ENCODE measurements at regions not wholly inside any gene's neighbourhood (a gene's known extent, or its start where the extent isn't known, plus 50 kb on each side); places are given as distances from the start of the nearest gene placed in this dataset.
"Not testable (repeated sequence)": the region's sequence is repeated elsewhere in the genome, so short reads cannot be mapped to it uniquely, and the experiment has no call there.

DNA sequence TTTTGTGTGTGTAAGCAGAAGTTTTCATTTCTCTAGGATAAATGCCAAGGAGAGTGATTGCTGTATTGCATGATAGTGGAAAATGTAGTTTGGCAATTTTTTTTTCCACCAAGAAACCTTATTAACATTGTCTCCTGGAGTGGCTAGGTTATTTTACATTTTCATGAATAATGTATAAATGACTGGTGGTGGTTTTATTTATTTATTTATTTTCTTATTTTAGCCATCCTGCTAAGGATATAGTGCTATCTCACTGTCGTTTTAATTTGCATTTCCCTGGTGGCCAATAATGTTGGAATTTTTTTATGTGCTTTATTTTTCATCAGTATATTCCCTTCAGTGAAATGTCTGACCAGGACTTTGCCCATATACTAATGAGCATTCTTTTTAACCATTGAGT lies 328.3 kb upstream of the OR4C13 start:
- not testable (repeated sequence) for H3K14ac ChIP-seq (ENCODE audit: low read length); H3K23ac ChIP-seq (ENCODE audit: low read depth, low read length, poor library complexity); H3K9ac ChIP-seq (ENCODE audit: low read depth, low read length, poor library complexity); H2AFZ ChIP-seq (ENCODE audit: low read length); DNase-seq (ENCODE audit: low spot score); H4K8ac ChIP-seq (ENCODE audit: low read depth, low read length); H3K4me2 ChIP-seq (ENCODE audit: insufficient read depth, low read length, poor library complexity, severe bottlenecking); H3K18ac ChIP-seq (ENCODE audit: low read length); H3K9me3 ChIP-seq (replicated peaks in 1 of 2; ENCODE audit: control insufficient read depth in 2 of 2, insufficient read depth in 1 of 2, low read depth in 1 of 2, low read length in 2 of 2); H3K4ac ChIP-seq (ENCODE audit: low read length); H4K91ac ChIP-seq (ENCODE audit: low read depth, low read length, poor library complexity); H3K4me3 ChIP-seq (ENCODE audit: low read length in 2 of 2); H2BK5ac ChIP-seq (ENCODE audit: low read length); H2BK15ac ChIP-seq (ENCODE audit: low read length); H2BK12ac ChIP-seq (ENCODE audit: low read length); H3K36me3 ChIP-seq (replicated peaks in 1 of 2; ENCODE audit: control insufficient read depth in 2 of 2, insufficient read depth in 2 of 2, low read length in 2 of 2); H2BK120ac ChIP-seq (ENCODE audit: low read depth, low read length); H3K4me1 ChIP-seq (ENCODE audit: control insufficient read depth in 2 of 2, insufficient read depth in 1 of 2, low read depth in 1 of 2, low read length in 2 of 2); H3K27ac ChIP-seq (replicated peaks; ENCODE audit: low read length); H3K79me1 ChIP-seq (ENCODE audit: low read depth, low read length); H3K27me3 ChIP-seq (ENCODE audit: control insufficient read depth in 3 of 3, insufficient read depth in 3 of 3, low read depth in 1 of 3, low read length in 3 of 3); H2AK5ac ChIP-seq (ENCODE audit: low read depth, low read length)
- no CpG with 5 or more reads among the region's 1 CpG for WGBS, 2 donors (ENCODE audit: extremely low coverage in 2 of 2, insufficient read length in 2 of 2, insufficient replicate concordance in 1 of 2)

DNA sequence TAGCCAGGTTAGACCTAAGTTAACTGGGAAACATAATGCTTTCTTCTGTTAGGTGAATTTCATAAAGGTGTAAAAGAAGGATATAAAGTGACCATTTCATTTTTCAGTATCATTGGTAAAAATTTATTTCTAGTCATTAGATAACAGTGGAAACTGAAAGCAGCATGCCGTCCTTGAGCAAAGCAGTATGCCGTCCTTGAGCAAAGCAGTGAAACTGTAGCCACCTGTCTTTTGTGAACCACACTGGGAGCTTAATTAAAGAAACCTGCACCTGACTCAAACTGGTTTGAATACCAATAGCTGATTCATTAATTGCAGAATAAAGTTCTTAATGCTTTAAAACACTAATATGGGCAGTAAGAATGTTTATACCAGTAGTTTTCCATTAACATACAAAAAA lies 281.5 kb upstream of the OR4C13 start:
- not testable (repeated sequence) for H3K4me2 ChIP-seq (ENCODE audit: insufficient read depth, low read length, poor library complexity, severe bottlenecking); H2BK15ac ChIP-seq (ENCODE audit: low read length); H2BK12ac ChIP-seq (ENCODE audit: low read length); H3K27ac ChIP-seq (replicated peaks; ENCODE audit: low read length); H3K14ac ChIP-seq (ENCODE audit: low read length); H3K4me1 ChIP-seq (ENCODE audit: control insufficient read depth in 2 of 2, insufficient read depth in 1 of 2, low read depth in 1 of 2, low read length in 2 of 2); H3K4me3 ChIP-seq (ENCODE audit: low read length in 2 of 2); H3K36me3 ChIP-seq (replicated peaks in 1 of 2; ENCODE audit: control insufficient read depth in 2 of 2, insufficient read depth in 2 of 2, low read length in 2 of 2); H3K18ac ChIP-seq (ENCODE audit: low read length); H2BK120ac ChIP-seq (ENCODE audit: low read depth, low read length); H3K9ac ChIP-seq (ENCODE audit: low read depth, low read length, poor library complexity); H2AFZ ChIP-seq (ENCODE audit: low read length); H4K91ac ChIP-seq (ENCODE audit: low read depth, low read length, poor library complexity); H2AK5ac ChIP-seq (ENCODE audit: low read depth, low read length); H4K8ac ChIP-seq (ENCODE audit: low read depth, low read length); H3K79me1 ChIP-seq (ENCODE audit: low read depth, low read length); H3K9me3 ChIP-seq (replicated peaks in 1 of 2; ENCODE audit: control insufficient read depth in 2 of 2, insufficient read depth in 1 of 2, low read depth in 1 of 2, low read length in 2 of 2); H3K27me3 ChIP-seq (ENCODE audit: control insufficient read depth in 3 of 3, insufficient read depth in 3 of 3, low read depth in 1 of 3, low read length in 3 of 3); DNase-seq (ENCODE audit: low spot score); H3K4ac ChIP-seq (ENCODE audit: low read length); H2BK5ac ChIP-seq (ENCODE audit: low read length); H3K23ac ChIP-seq (ENCODE audit: low read depth, low read length, poor library complexity)
- no CpG with 5 or more reads among the region's 2 CpGs for WGBS, 2 donors (ENCODE audit: extremely low coverage in 2 of 2, insufficient read length in 2 of 2, insufficient replicate concordance in 1 of 2)

DNA sequence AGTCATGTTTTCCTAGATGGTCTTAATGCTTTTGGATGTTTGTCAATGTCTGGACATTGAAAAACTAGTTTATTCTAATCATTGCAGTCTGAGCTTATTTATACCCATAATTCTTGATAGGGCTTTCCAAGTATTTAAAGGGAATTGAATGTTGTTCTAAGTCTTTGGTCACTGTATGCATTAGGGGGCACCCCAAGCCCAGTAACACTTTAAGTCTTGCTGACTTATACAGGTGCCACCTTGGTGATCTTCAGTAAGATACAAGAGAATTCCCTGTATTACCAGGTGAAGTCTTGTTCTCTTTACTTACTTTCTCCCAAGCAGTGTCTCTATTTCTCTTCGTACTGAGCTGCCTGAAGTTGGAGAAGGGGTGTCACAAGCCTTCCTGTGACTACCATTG lies 250.1 kb upstream of the OR4C13 start:
- WGBS, 2 donors (ENCODE audit: extremely low coverage in 2 of 2, insufficient read length in 2 of 2, insufficient replicate concordance in 1 of 2), result no CpG with 5 or more reads among the region's 1 CpG
- H3K9me3 ChIP-seq (replicated peaks in 1 of 2; ENCODE audit: control insufficient read depth in 2 of 2, insufficient read depth in 1 of 2, low read depth in 1 of 2, low read length in 2 of 2); H4K91ac ChIP-seq (ENCODE audit: low read depth, low read length, poor library complexity); H3K18ac ChIP-seq (ENCODE audit: low read length); H3K4me2 ChIP-seq (ENCODE audit: insufficient read depth, low read length, poor library complexity, severe bottlenecking); H3K4ac ChIP-seq (ENCODE audit: low read length); H2BK15ac ChIP-seq (ENCODE audit: low read length); H2AFZ ChIP-seq (ENCODE audit: low read length); DNase-seq (ENCODE audit: low spot score); H3K79me1 ChIP-seq (ENCODE audit: low read depth, low read length); H2BK5ac ChIP-seq (ENCODE audit: low read length); H3K23ac ChIP-seq (ENCODE audit: low read depth, low read length, poor library complexity); H3K27ac ChIP-seq (replicated peaks; ENCODE audit: low read length); H3K9ac ChIP-seq (ENCODE audit: low read depth, low read length, poor library complexity); H3K36me3 ChIP-seq (replicated peaks in 1 of 2; ENCODE audit: control insufficient read depth in 2 of 2, insufficient read depth in 2 of 2, low read length in 2 of 2); H3K4me1 ChIP-seq (ENCODE audit: control insufficient read depth in 2 of 2, insufficient read depth in 1 of 2, low read depth in 1 of 2, low read length in 2 of 2); H3K14ac ChIP-seq (ENCODE audit: low read length); H3K27me3 ChIP-seq (ENCODE audit: control insufficient read depth in 3 of 3, insufficient read depth in 3 of 3, low read depth in 1 of 3, low read length in 3 of 3); H4K8ac ChIP-seq (ENCODE audit: low read depth, low read length); H3K4me3 ChIP-seq (ENCODE audit: low read length in 2 of 2); H2BK12ac ChIP-seq (ENCODE audit: low read length); H2BK120ac ChIP-seq (ENCODE audit: low read depth, low read length); H2AK5ac ChIP-seq (ENCODE audit: low read depth, low read length): not testable (repeated sequence)

DNA sequence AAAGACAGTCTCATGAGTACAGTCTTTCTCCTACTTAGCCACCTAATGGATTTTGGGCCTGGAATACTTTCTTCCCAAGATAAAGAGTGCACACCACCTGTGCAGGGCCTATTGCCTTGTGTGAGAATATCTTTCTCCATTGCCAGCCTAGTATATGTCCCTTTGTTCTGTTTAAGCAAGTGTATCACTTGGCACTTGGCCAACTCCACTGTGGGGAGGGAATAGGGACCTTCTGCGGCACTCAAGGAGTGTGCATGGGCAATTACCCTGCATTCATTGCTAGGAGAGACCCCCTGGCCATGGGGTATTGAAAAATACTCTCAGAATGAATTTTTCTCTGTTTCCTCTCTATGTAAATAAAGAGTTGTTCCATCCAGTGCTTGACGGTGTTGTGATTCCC lies 201.7 kb upstream of the OR4C13 start:
- not testable (repeated sequence) for H3K36me3 ChIP-seq (replicated peaks in 1 of 2; ENCODE audit: control insufficient read depth in 2 of 2, insufficient read depth in 2 of 2, low read length in 2 of 2); H3K27ac ChIP-seq (replicated peaks; ENCODE audit: low read length)

More for the DNA sequence above, 201.7 kb upstream of the OR4C13 start:
- DNase-seq (ENCODE audit: low spot score); H3K79me1 ChIP-seq (ENCODE audit: low read depth, low read length); H2BK120ac ChIP-seq (ENCODE audit: low read depth, low read length); H3K27me3 ChIP-seq (ENCODE audit: control insufficient read depth in 3 of 3, insufficient read depth in 3 of 3, low read depth in 1 of 3, low read length in 3 of 3); H2BK5ac ChIP-seq (ENCODE audit: low read length); H2AK5ac ChIP-seq (ENCODE audit: low read depth, low read length); H4K8ac ChIP-seq (ENCODE audit: low read depth, low read length); H3K4ac ChIP-seq (ENCODE audit: low read length); H4K91ac ChIP-seq (ENCODE audit: low read depth, low read length, poor library complexity); H3K4me1 ChIP-seq (ENCODE audit: control insufficient read depth in 2 of 2, insufficient read depth in 1 of 2, low read depth in 1 of 2, low read length in 2 of 2); H2BK15ac ChIP-seq (ENCODE audit: low read length); H3K23ac ChIP-seq (ENCODE audit: low read depth, low read length, poor library complexity); H3K9me3 ChIP-seq (replicated peaks in 1 of 2; ENCODE audit: control insufficient read depth in 2 of 2, insufficient read depth in 1 of 2, low read depth in 1 of 2, low read length in 2 of 2); H2BK12ac ChIP-seq (ENCODE audit: low read length); H3K18ac ChIP-seq (ENCODE audit: low read length); H2AFZ ChIP-seq (ENCODE audit: low read length); H3K4me2 ChIP-seq (ENCODE audit: insufficient read depth, low read length, poor library complexity, severe bottlenecking); H3K4me3 ChIP-seq (ENCODE audit: low read length in 2 of 2); H3K14ac ChIP-seq (ENCODE audit: low read length); H3K9ac ChIP-seq (ENCODE audit: low read depth, low read length, poor library complexity): not testable (repeated sequence)
- no CpG with 5 or more reads among the region's 2 CpGs for WGBS, 2 donors (ENCODE audit: extremely low coverage in 2 of 2, insufficient read length in 2 of 2, insufficient replicate concordance in 1 of 2)

Data from neuronal stem cell (in vitro differentiated cells).